HCT116 (cell line): ENCODE measurements at regions not wholly inside any gene's neighbourhood (a gene's known extent, or its start where the extent isn't known, plus 50 kb on each side); places are given as distances from the start of the nearest gene placed in this dataset.

Experiments
- ATAC-seq: fragments of 200-7000 bp; cut with Tn5 transposase; 2 replicates; pipeline ENCODE4 v1.9.1; 2020; ENCODE audit warnings: mild to moderate bottlenecking, moderate library complexity
- BruUV-seq: library from RNA; stranded (reverse); fragments of 400-500 nt; replicated peaks from 2 replicates; lab custom pipeline; 2021; lab: Mats Ljungman, UMichigan
- CTCF ChIA-PET: fragments of 300-600 bp; sonication (Branson Sonifier 250); formaldehyde crosslinking; loops from one replicate; lab custom pipeline; 2021; ENCODE audit warnings: antibody characterized with exemption; lab: Charles Lee
- POLR2A ChIA-PET: fragments of 300-600, 350-600 bp; sonication (Branson Sonifier 250); formaldehyde crosslinking; loops from one replicate; lab custom pipeline; 2021; ENCODE audit warnings: antibody characterized with exemption; lab: Charles Lee
- RAD21 ChIA-PET, 2 experiments: fragments of 300-600 bp; sonication (Branson Sonifier 250); formaldehyde crosslinking; loops; one replicate each; lab custom pipeline; 2023; ENCODE audit warnings: low total read pairs in 2 of 2; ENCODE audit not compliant: uncharacterized antibody in 2 of 2, unreplicated experiment in 2 of 2, low non-redundant PET in 1 of 2; lab: Charles Lee
- DNase-seq: peaks from one replicate; pipeline ENCODE4 v3.0.0-alpha.2; 2010; ENCODE audit warnings: low read depth, low spot score
- H2AFZ ChIP-seq: fragments of 200-600 bp; shearing (Covaris generic), sonication (generic); 2 replicates; pipeline ENCODE4 v1.6.1; 2017; ENCODE audit warnings: low read depth, mixed run types, mixed read lengths, antibody characterized with exemption, low read length; ENCODE audit not compliant: poor library complexity, severe bottlenecking
- H3K27ac ChIP-seq: 2 replicates; pipeline ENCODE4 v1.5.1; 2012; ENCODE audit warnings: low read depth, low read length
- H3K27me3 ChIP-seq: fragments of 200-600 bp; sonication (generic); 2 replicates; pipeline ENCODE4 v1.6.1; 2016; ENCODE audit warnings: mixed run types, low read length, mixed read lengths; ENCODE audit not compliant: insufficient read depth
- H3K36me3 ChIP-seq, 2 experiments: fragments of 200-500 bp in 1 of 2; fragments of 200-600 bp in 1 of 2; sonication (Bioruptor generic) in 1 of 2; sonication (generic) in 1 of 2; 2 replicates each; pipeline versions ENCODE4 v1.5.1 to v1.6.1; 2014 to 2016; ENCODE audit warnings: low read length in 2 of 2, inconsistent platforms in 1 of 2, mixed read lengths in 1 of 2, mixed run types in 1 of 2; ENCODE audit not compliant: insufficient read depth in 2 of 2, control insufficient read depth in 1 of 2
- H3K4me1 ChIP-seq, 2 experiments: fragments of 200-600 bp in 1 of 2; sonication (generic) in 1 of 2; 2 replicates each; pipeline versions ENCODE4 v1.5.1 to v1.6.1; 2012 to 2017; ENCODE audit warnings: low read length in 2 of 2, inconsistent platforms in 1 of 2, mild to moderate bottlenecking in 1 of 2, mixed read lengths in 1 of 2, mixed run types in 1 of 2, moderate library complexity in 1 of 2; ENCODE audit not compliant: insufficient read depth in 2 of 2, control insufficient read depth in 1 of 2
- H3K4me2 ChIP-seq: fragments of 200-600 bp; sonication (generic); 2 replicates; pipeline ENCODE4 v1.6.1; 2017; ENCODE audit warnings: mixed run types, low read length, mixed read lengths
- H3K4me3 ChIP-seq, 2 experiments: fragments of 200-600 bp in 1 of 2; sonication (generic) in 1 of 2; replicated peaks in 1 of 2; 2 replicates each; pipeline ENCODE4 v1.5.1; 2011 to 2016; ENCODE audit warnings: low read length in 2 of 2, control low read depth in 1 of 2, low read depth in 1 of 2, mild to moderate bottlenecking in 1 of 2, mixed read lengths in 1 of 2, mixed run types in 1 of 2
- H3K79me2 ChIP-seq: fragments of 200-600 bp; sonication (generic); 2 replicates; pipeline ENCODE4 v1.6.1; 2017; ENCODE audit warnings: mild to moderate bottlenecking, mixed run types, low read length, moderate library complexity, mixed read lengths; ENCODE audit not compliant: insufficient read depth
- H3K9ac ChIP-seq: fragments of 200-600 bp; sonication (generic); 2 replicates; pipeline ENCODE4 v1.6.1; 2016; ENCODE audit warnings: low read length, mixed read lengths
- H3K9me2 ChIP-seq: fragments of 200-600 bp; sonication (generic), shearing (Covaris generic); 2 replicates; pipeline ENCODE4 v1.6.1; 2017; ENCODE audit warnings: mixed run types, mild to moderate bottlenecking, moderate library complexity; ENCODE audit not compliant: insufficient read depth
- H3K9me3 ChIP-seq, 2 experiments: fragments of 200-500 bp in 1 of 2; fragments of 200-600 bp in 1 of 2; sonication (Bioruptor generic) in 1 of 2; sonication (generic) in 1 of 2; 2 replicates each; pipeline ENCODE4 v1.6.1; 2014 to 2017; ENCODE audit warnings: low read length in 2 of 2, mixed read lengths in 2 of 2, inconsistent platforms in 1 of 2, low read depth in 1 of 2, mild to moderate bottlenecking in 1 of 2, mixed run types in 1 of 2, moderate library complexity in 1 of 2; ENCODE audit not compliant: control insufficient read depth in 1 of 2, insufficient read depth in 1 of 2
- H4K20me1 ChIP-seq: fragments of 200-600 bp; sonication (generic), shearing (Covaris generic); 2 replicates; pipeline ENCODE4 v1.6.1; 2017; ENCODE audit warnings: mixed run types, mild to moderate bottlenecking, moderate library complexity; ENCODE audit not compliant: insufficient read depth
- FOSL1 ChIP-seq: IDR thresholded peaks from 2 replicates; pipeline ENCODE4 v1.6.1; 2012; ENCODE audit warnings: low read depth
- MAX ChIP-seq: IDR thresholded peaks from 2 replicates; pipeline ENCODE4 v1.6.1; 2012
- REST ChIP-seq: IDR thresholded peaks from 2 replicates; pipeline ENCODE4 v1.6.1; 2012; ENCODE audit warnings: low read depth
- ZBTB33 ChIP-seq: IDR thresholded peaks from 2 replicates; pipeline ENCODE4 v1.6.1; 2011; ENCODE audit warnings: mild to moderate bottlenecking, low read length, moderate library complexity; ENCODE audit not compliant: insufficient replicate concordance; ENCODE audit errors: extremely low read depth
- intact Hi-C: fragments of 100-400 bp; cut with micrococcal nuclease; formaldehyde crosslinking; loops from 2 replicates; pipeline ENCODE4 v1.10.0; 2022

GRCh38 chr5:162931501-162931900 lies 505.9 kb upstream of the CCNG1 start:
- POLR2A ChIA-PET, result no interaction called here
- RAD21 ChIA-PET, result no interaction called here
- no peaks in the 10 kb centered on the region for H3K9me2 ChIP-seq
- CTCF ChIA-PET, result no interaction called here
- H3K27ac ChIP-seq, result no peak overlapping the region
- no peaks in the 10 kb centered on the region for H3K79me2 ChIP-seq
- no peaks in the 10 kb centered on the region for H3K27me3 ChIP-seq
- no peak for ATAC-seq
- H3K4me1 ChIP-seq, result no peaks in the 10 kb centered on the region
- no peak overlapping the region for H2AFZ ChIP-seq
- H3K4me2 ChIP-seq, result no peak overlapping the region
- no peak for DNase-seq
- no peak overlapping the region for H3K4me3 ChIP-seq
- intact Hi-C loops, result no loop called here
- TF ChIP-seq MAX (no peak), REST (no peak), FOSL1 (no peak), ZBTB33 (no peak)
- TF ChIP-seq, all 23 proteins: peak for 0
- H3K9me3 ChIP-seq, result peaks cover 0 to 2% of the 10 kb centered on the region in 2 experiments; a peak in 2 of 4 replicates
- no peaks in the 10 kb centered on the region for H3K36me3 ChIP-seq
- H3K9ac ChIP-seq, result no peak overlapping the region
- no peaks in the 10 kb centered on the region for H4K20me1 ChIP-seq
- BruUV-seq, result no TSS peak
